ELR (cell line): ENCODE measurements at regions not wholly inside any gene's neighbourhood (a gene's known extent, or its start where the extent isn't known, plus 50 kb on each side); places are given as distances from the start of the nearest gene placed in this dataset.

Source experiments
- DNase-seq: peaks from one replicate; pipeline ENCODE4 v3.0.0-alpha.2; 2015; ENCODE audit warnings: low read depth

DNA sequence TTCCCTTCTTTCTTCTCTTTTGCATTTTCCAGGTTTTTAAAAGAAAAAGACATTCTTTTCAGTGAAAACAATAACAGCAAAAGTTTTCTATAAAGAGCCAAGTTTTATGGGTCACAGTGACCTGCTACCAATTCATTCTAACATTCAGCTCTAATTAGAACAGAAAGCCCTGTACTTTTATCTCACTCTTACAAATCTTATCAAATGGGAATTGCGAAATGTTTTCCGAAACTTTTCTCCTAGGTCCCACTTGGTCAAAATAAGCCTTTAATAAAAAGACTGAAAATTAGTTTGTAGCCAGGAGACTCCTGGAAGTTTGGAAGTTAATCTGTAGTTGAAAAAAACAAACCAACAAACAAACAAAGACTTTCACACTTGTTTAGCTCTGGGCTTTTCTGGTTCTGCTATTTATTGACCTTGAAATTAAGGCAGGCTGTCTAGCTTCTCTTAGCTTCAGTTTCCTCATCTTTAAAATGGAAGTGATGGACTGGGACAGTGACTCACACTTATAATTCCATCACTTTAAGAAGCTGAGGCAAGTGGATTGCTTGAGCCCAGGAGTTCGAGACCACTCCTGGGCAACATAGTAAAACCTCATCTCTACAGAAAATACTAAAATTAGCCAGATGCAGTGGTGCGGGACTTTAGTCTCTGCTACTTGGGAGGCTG, 613.5 kb upstream of the CDH4 start:
- no peak for DNase-seq

DNA sequence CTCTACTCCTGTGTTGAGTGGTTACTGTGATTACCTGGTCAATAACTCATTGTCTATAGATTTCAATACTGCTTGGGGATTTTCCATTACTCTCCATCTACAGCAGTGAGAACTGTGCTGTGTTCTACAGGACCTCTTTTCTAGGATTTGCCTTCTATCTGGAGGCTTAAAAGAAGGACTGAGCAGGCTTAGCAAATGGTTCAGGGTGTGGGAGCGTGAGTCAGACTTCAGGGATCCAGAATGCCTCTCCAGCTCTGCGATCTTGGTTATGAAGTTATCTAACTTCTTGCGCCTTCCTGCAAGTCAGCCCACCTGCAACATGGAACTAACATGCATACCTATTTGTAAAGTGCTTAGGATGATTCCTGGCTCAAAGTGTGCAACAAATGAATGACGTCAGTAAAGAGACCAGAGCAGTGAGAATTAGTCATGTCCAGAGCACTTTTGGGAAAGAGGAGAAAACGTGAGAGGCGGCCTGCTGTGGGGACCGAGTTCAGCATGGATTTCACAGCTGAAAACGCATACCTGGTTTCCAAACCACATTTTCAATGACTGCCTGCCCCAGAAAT, 610.1 kb upstream of the CDH4 start:
- no peak for DNase-seq

DNA sequence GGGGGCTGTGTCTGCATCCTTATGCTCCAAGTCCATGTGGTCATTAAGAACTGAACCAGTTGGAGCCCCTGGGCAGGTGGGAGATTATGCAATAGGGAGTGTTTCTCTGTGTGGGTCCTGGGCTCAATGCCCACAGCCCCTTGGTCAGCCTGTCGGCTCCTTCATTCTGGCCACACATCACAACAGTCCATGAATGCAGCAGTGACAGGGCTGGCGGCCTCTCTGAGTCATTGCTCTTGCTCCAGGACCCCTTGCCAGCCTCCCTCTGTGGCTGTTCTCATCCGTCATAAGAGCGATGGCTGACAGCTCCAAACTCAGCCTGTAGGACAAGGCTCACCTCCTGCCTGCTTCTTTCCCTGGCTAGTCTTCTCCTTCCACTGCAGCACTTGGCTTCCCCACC, 609.5 kb upstream of the CDH4 start:
- DNase-seq: no peak

DNA sequence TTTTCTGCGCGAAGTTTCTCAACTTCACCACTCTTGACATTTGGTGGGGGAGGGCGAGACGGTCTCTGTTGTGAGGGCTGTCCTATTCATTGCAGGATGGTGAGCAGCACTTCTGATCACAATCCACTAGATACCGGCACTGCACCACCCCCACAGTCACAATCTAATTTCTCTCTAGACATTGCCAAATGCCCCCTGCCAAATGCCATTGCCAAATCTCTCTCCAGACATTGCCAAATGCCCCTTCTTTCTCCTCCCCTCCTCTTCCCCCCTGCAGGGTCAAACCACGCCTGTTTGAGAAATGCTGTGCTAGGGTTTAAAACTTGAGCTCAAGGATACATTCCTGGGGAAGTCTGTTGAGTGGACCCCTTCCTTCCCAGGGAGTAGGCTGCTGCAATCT, 603.5 kb upstream of the CDH4 start:
- no peak for DNase-seq

DNA sequence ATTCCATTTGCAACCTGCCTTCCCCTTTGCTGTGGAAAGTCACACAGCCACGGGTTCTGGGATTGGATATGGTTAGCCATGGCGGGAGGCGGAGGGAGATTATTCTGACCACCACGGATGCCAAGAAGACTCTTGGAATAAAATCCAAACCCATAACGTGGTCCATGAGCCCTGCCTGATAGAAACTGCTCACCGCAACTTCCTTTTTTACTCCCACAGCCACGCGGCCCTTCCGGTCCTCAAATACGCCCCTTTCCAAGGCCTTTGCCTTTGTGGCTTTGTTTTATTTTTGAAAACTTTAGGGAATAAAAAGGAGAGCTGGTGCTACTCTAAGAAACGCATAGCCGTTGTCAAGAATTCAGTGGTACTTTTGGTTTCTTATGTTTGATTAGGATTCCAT, 602.5 kb upstream of the CDH4 start:
- no peak for DNase-seq

DNA sequence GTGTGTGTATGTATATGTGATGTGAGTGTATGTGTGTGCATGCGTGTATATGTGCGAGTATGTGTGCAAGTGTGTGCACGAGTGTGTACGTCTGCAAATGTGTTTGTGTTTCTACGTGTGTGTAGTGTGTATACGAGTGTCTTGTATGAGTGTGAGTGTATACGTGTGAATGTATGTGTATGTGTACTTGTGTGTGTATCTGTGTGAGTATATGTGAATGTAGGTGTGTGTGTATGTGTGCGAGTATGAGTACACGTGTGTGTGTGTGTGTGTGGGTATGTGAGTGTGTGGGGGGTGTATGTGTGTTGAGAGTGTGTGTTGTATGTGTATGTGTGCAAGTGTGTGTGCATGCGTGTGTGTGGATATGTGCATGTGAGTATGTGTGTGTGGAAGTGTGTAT, 602.0 kb upstream of the CDH4 start:
- no peak for DNase-seq

DNA sequence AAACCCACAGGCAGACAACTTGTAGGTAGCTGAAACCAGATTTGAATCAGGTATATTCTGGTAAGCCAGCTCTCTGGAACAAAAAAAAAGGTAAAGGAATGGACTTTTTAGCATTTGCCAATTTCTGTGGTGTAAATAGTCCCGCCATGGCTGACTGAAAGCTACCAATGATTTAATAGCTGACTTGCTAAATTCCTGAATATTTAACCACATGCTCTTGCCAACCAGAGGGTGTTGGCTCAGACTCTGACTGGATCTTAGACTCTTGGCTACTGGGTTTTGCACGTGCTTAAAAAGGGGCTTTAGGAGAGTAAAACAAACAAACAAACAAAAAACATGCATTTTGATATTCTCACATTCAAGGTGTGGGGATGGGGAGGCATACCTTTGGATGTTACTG, 600.0 kb upstream of the CDH4 start:
- no peak for DNase-seq

DNA sequence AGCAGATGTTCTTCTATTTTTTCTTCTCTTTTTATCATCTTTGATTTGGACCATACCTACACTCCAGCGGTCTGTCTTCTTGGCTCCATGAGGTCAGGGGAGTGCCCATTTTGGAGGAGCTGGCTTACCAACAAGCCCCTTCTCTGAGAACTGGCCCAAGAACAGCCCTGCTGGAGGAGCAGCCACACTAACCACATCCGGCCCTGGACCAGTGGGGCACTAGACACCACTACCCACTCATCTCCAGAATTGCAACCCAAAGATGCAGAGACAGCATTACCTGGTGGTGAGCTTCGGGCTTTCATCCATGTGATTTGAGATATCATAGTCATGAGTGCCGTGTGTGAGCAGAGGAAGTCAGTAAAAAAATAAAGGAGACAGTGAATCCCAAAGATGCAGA, 599.4 kb upstream of the CDH4 start:
- DNase-seq: no peak

DNA sequence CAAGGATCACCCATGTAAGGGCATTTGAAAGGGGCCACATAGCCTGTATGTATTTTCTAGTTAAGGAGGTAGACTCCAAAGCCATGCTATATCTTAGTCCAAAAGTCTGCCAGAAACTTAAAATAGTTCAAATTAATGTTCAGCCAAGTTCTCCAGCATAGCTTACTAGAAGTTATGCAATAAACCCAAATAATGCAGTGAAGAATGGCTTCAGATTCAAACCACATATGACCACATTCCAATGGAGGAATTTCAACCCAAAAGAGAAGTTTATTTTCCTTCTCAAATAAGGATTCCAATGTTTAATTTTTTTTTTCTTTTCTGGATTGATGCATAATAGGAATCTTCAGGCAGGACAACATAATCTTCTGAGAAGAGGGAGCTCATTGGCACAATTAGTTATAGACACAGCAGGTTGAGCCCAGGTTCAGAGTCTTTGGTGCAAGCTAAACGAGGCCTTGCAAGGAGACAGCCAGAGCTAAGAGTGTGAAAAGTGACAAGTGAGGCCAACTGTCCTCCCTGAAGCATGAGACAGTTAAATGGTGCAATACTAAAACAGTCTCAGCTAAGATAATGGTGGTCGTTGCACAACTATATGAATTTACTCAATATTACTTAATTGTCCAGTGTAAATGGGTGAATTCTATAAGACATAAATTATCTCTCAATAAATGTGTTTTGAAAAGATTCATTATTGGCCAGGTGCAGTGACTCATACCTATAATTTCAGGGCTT, 598.8 kb upstream of the CDH4 start:
- no peak for DNase-seq

DNA sequence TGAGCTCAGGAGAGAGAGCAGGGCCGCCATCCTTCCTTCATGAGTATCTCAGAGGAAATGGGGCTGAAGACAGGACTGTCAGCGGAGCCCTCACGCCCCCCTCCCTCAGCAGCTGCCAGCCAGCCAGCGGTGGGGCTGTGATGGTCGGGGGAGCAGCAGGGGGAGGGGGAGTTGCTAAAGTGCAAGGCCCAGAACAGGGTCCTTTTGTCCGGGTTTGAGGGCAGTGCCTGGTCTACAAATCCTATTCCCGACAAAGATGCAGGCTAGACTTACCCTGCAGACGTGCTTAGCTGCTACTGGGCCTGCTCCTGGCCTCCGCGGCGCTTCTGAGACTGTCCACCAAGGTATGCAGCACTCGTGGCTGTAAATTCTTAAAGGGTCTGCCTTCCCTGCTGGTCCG, 593.4 kb upstream of the CDH4 start:
- no peak for DNase-seq

DNA sequence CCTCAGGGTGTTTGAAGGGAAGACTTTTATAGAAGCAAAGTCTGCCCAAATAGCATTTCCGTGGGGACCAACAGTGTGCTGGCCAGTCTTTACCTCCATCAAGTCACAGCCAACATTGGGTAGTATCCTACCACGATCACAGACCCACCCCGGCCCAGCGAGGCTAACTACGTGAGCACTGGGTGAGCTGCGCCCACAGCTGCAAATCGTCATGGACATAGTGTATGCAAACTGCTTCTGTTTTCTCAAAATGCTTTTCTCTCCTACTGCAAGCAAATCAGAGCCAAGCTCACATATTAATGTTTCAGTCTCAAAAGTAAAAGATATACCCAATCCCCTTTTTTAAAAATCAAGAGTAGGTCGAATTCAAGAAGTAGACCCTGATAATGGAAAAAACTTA, 592.8 kb upstream of the CDH4 start:
- no peak for DNase-seq

DNA sequence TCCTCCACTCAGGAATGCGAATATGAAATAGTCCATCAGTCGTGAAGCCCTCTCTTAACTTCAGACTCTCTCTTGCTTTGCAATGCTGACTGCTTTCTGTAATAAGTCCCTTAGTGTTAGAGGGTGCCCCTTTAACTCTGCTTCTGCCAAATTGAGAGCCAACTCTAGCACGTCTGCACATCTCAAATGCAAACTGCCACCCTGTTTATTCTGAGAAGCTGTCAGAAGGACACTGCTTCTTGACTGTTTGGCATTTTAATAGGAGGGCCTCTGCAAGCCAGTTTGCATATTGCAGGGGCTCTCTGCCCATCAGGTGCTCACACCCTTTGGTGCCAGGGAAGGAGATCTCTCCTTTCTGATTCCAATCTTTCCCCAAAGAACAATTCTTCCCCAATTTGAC, 589.8 kb upstream of the CDH4 start:
- no peak for DNase-seq

DNA sequence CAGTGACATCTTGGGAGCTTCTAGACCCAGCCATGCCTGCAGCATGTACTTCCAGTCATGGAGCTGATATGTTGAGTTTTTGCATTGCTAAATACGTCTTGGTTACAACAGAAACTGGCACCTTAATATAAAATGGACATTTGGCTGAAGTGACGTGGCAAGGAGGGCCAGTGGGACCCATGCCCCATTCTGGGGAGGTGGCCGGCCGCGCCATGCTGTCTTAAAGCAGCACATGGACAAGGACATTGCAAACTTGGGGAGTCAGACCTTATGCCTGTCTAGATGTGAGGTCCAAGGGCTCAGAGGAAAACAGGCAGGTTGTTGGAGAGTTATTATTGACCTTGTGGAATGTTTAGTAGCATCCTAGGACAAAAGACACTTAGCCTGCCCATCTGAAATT, 588.0 kb upstream of the CDH4 start:
- no peak for DNase-seq

DNA sequence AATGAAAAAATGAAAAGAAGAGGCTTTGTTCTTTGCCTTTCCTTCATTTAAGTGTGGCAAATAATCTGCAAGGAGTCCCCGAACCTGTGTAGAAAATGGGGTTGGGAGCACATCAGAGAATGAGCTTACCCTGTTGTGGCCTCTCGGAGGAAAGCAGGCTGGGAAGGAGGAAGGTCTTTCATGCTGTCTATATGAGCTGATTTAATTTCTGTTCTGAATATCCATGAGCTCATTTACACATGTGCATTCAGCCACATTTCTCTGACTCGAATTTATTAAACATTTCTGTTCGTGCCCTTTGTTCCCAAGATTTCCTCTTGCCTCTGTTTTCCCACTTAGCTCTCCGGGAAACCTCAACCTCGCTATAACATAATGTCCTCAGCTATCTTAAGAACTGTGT, 584.4 kb upstream of the CDH4 start:
- DNase-seq: no peak

DNA sequence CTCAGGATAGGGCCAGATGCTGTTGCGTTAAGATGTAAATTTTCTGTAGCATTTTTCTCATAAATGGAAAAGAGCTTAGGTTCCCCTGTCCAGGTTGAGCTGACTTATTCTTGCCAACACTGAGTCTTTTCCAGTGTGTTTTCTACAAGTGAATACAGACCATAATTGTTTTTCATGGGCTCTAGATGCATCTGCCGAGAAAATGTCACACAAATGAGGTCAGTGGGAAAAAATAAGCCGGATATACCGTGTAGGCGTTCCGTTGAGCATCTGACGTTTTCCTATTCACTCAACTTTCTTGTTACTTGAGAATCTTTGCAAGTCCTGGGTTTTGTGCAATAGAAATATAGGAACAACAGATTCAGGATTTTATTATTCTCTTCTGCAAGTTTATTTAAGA, 582.9 kb upstream of the CDH4 start:
- DNase-seq: no peak

DNA sequence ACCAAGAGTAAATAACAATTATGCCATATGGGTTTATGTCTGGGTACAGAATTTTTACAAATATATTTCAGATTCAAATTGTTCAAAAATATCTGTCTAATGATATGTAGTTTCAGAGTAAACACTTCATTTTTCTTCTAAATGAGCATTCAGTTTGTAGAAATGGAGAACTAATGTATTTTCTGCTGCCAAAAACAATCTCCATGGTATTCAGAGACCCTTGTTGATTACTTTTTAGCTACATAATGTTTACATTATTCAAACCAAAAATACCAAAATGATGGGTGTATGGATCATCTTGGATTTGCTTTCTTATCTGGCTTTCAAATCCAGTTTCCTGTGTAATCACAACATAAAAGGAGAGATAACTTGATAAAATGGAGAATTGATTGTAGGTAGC, 576.0 kb upstream of the CDH4 start:
- no peak for DNase-seq

DNA sequence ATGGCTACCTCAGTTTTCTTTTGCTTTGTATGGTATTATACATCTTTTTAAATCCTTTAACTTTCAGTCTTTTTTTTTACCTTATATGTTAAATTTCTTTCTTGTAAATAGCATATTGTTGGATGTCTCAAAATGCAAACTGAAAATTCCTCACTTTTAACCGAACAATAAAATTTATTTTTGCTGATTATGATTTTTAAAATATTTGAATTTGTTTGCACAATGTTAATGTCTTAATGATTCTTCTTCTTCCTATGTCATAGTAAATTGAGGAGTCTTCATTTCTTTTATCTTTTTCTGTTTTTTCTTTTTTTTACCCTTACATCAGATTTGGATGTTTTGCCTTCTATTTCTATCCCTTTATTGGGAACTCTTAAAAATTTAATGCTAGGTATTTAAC, 574.2 kb upstream of the CDH4 start:
- DNase-seq: no peak

DNA sequence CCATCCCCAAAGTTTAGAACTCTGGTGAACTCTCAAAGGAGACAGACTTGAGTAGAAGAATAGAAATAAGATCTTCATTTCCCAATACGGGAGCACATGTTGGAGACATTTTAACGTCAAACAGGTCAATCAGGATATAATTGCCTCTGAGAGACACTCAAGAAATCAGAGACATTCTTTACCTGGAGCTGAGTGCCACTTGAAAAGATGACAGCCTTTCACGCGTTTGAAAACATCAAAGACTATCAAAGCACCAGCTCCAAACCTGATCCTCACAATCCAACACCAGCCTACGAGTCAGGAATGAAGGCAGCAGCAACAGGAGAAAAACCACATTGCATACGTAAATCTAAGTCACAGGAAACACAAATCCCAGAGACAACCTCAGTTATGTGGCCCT, 571.5 kb upstream of the CDH4 start:
- DNase-seq: no peak

DNA sequence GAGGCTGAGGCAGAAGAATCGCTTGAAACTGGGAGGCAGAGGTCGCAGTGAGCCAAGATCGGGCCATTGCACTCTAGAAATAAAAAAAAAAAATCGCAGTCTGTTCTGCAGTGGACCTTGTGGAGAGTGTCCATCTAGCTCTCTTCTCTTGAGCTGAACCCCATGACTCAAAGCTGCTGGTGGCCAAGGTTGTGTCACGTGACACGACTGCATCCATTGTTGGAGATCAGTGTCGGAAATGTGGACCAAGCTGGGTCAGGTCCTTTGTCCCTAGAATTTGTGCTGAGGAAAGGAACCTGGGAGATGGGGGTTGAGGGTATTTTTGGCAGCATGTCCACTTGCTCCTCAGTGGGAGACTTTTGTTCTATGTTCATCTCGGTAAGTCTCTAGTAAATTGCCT, 564.8 kb upstream of the CDH4 start:
- DNase-seq: no peak

DNA sequence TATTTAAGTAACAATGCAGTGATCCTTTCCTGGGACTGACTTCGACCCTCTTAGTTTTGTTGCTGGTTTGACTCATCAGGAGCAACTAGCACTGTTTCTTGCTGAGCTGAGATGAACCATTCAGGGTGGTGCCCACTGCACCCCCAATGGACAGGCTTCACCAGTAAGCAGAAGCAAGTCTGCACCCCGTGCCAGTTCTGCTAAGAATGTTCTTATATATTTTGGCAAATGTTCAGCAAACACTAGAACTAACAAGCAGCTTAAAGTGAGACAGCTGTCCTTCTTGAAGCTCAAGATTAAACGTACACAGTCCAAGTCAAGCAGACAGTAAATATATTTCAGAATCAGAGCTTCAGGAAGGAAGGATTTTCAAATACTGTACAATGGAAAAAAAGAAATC, 561.3 kb upstream of the CDH4 start:
- DNase-seq: no peak

DNA sequence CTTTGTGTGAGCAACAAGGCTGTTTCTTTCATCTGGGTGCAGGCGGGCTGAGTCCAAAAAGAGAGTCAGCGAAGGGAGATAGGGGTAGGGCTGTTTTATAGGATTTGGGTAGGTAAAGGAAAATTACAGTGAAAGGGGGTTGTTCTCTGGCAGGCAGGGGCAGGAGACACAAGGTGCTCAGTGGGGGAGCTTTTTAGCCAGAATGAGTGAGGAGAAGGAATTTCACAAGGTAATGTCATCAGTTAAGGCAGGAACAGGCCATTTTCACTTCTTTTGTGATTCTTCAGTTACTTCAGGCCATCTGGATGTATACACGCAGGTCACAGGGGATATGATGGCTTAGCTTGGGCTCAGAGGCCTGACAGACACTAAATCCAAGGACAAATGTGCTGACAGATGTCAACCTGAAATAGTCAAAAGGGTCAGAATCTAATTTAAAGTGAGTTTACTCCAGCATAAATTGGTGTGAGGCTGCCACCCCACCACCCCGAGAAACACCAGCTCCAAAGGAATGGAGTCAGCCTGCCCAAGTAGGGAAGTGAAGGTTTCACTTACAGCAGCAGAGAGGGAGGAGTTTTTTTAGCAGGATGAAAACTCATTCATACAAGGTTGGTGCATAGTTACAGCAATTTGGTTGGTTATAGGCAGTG, 560.0 kb upstream of the CDH4 start:
- DNase-seq: no peak

DNA sequence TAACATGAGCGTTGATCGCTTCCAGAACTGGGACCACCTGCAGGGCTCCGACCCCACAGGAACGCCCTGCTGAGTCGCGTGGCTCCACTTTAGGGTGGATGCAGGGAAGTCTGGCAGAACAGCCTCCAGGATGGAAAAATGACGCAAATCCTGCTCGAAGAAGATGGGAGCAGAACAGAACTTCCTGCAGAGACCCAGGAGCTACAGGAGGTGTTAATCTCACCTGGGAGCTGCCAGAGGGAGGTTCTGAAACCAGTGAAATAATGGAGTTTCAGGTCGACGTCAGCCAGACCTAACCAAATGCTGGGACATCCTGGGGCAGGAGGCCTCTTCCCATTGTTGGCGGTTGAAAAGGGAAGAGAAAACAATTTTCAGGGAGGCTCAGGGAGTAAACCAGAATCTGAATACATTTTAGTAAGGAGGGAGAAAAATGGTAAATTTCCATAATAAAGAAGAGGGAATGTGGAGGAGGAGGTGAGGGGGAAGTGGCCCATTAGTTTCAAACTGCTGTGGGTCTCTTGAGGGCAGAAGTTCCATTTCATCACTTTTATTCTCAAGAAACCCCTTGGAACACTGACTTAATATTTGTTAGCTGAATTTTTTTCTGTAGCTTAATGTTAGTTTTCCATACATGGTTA, 558.4 kb upstream of the CDH4 start:
- DNase-seq: no peak

DNA sequence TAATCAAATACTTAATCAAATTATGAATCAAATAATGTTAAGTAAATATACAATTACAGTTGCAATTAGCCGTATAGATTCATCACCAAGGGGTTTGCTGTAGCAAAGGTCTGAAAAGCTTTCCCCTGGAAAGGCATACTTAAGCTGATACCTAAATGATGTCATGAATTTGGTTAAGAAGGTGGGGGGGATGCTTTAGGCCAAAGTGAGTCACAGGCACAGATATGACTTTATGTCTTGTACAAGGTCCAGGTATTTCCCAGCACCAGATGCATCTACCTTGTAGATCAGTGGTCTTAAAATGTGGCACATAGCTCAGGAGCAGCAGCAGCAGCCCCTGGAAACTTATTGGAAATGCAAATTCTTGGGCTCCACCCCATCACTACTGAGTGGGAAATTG, 557.3 kb upstream of the CDH4 start:
- DNase-seq: peak; percentile 38
